Endothelial cell of umbilical vein (primary cell): ENCODE measurements at regions not wholly inside any gene's neighbourhood (a gene's known extent, or its start where the extent isn't known, plus 50 kb on each side); places are given as distances from the start of the nearest gene placed in this dataset.

ENCODE experiments used
- BruUV-seq: library from RNA; stranded (reverse); fragments of 400-500 nt; replicated peaks from 2 replicates; lab custom pipeline; 2021; lab: Mats Ljungman, UMichigan
- CTCF ChIA-PET: fragments of 300-600, 350-600 bp; sonication (Branson Sonifier 250); formaldehyde crosslinking; loops from one replicate; lab custom pipeline; 2021; ENCODE audit warnings: antibody characterized with exemption, inconsistent platforms; lab: Charles Lee
- POLR2A ChIA-PET: fragments of 300-600, 350-600 bp; sonication (Branson Sonifier 250); formaldehyde crosslinking; loops from one replicate; lab custom pipeline; 2021; ENCODE audit warnings: antibody characterized with exemption, inconsistent platforms; lab: Charles Lee
- DNase-seq: peaks from one replicate; pipeline ENCODE4 v3.0.0-alpha.2; 2011; ENCODE audit warnings: low read depth, low spot score
- FAIRE-seq: peaks from 2 replicates; lab custom pipeline; 2011; peaks lifted over from hg19 to GRCh38; lab: Jason Lieb, UNC
- H2AFZ ChIP-seq: 2 replicates; pipeline ENCODE4 v1.6.0; 2012; ENCODE audit warnings: low read depth, low read length, control low read depth, inconsistent platforms
- H3K27ac ChIP-seq: 2 replicates; pipeline ENCODE4 v1.5.1; 2011; ENCODE audit warnings: low read depth, mild to moderate bottlenecking, control low read depth, low read length, moderate library complexity; ENCODE audit not compliant: insufficient read depth
- H3K27me3 ChIP-seq, 2 experiments: 2 replicates each; pipeline versions ENCODE4 v1.6.0 to v1.6.1; 2011; ENCODE audit warnings: low read length in 2 of 2, mixed read lengths in 1 of 2; ENCODE audit not compliant: control insufficient read depth in 2 of 2, insufficient read depth in 2 of 2
- H3K36me3 ChIP-seq, 2 experiments: 2 replicates in 1 of 2; 3 replicates in 1 of 2; pipeline ENCODE4 v1.5.1; 2011; ENCODE audit warnings: low read length in 2 of 2, mild to moderate bottlenecking in 1 of 2, moderate library complexity in 1 of 2; ENCODE audit not compliant: control insufficient read depth in 2 of 2, insufficient read depth in 2 of 2; ENCODE audit errors: extremely low read depth in 1 of 2
- H3K4me1 ChIP-seq: 3 replicates; pipeline ENCODE4 v1.5.1; 2011; ENCODE audit warnings: mild to moderate bottlenecking, low read length; ENCODE audit not compliant: control insufficient read depth, insufficient read depth; ENCODE audit errors: extremely low read depth
- H3K4me2 ChIP-seq: 2 replicates; pipeline ENCODE4 v1.6.1; 2011; ENCODE audit warnings: low read length, control low read depth, mixed read lengths; ENCODE audit not compliant: insufficient read depth
- H3K4me3 ChIP-seq, 3 experiments: fragments of 200-600 bp in 1 of 3; sonication (generic), shearing (Covaris generic) in 1 of 3; replicated peaks in 1 of 3; 2 replicates each; pipeline ENCODE4 v1.5.1; 2011 to 2016; ENCODE audit warnings: control low read depth in 3 of 3, low read length in 3 of 3, mild to moderate bottlenecking in 2 of 3, inconsistent platforms in 1 of 3, low read depth in 1 of 3, moderate library complexity in 1 of 3; ENCODE audit not compliant: insufficient read depth in 1 of 3
- H3K79me2 ChIP-seq: 2 replicates; pipeline ENCODE4 v1.6.0; 2012; ENCODE audit warnings: low read length, inconsistent platforms; ENCODE audit not compliant: control insufficient read depth, insufficient read depth
- H3K9ac ChIP-seq: replicated peaks from 2 replicates; pipeline ENCODE3; 2011; ENCODE audit warnings: low read length, control low read depth; ENCODE audit not compliant: insufficient read depth; ENCODE audit errors: extremely low read depth
- H3K9me1 ChIP-seq: replicated peaks from 3 replicates; pipeline ENCODE4 v1.6.0; 2011; ENCODE audit warnings: mild to moderate bottlenecking, low read length; ENCODE audit not compliant: control insufficient read depth, insufficient read depth; ENCODE audit errors: extremely low read depth
- H3K9me3 ChIP-seq: replicated peaks from 2 replicates; pipeline ENCODE4 v1.5.1; 2012; ENCODE audit warnings: low read length, inconsistent platforms; ENCODE audit not compliant: control insufficient read depth, insufficient read depth
- H4K20me1 ChIP-seq: replicated peaks from 2 replicates; pipeline ENCODE3; 2011; ENCODE audit warnings: mild to moderate bottlenecking, low read length; ENCODE audit not compliant: control insufficient read depth, insufficient read depth; ENCODE audit errors: extremely low read depth
- EZH2 ChIP-seq: IDR thresholded peaks from 2 replicates; pipeline ENCODE4 v1.6.1; 2012; ENCODE audit warnings: borderline replicate concordance, low read depth, mild to moderate bottlenecking, moderate library complexity, low read length, inconsistent platforms; ENCODE audit not compliant: severe bottlenecking
- FOS ChIP-seq: IDR thresholded peaks from 2 replicates; pipeline ENCODE4 v1.6.1; 2011; ENCODE audit warnings: mild to moderate bottlenecking, low read length, moderate library complexity, borderline replicate concordance; ENCODE audit not compliant: insufficient read depth
- GATA2 ChIP-seq: IDR thresholded peaks from 2 replicates; pipeline ENCODE4 v1.7.0; 2011; ENCODE audit warnings: low read depth, mild to moderate bottlenecking, moderate library complexity, mixed read lengths, low read length; ENCODE audit not compliant: insufficient read length, insufficient read depth
- JUN ChIP-seq: IDR thresholded peaks from 2 replicates; pipeline ENCODE4 v1.6.1; 2011; ENCODE audit warnings: borderline replicate concordance, low read depth; ENCODE audit not compliant: insufficient read length, insufficient read depth
- MYC ChIP-seq: IDR thresholded peaks from one replicate; pipeline ENCODE4 v1.6.1; 2011; ENCODE audit warnings: mild to moderate bottlenecking, low read depth, low read length
- POLR2A ChIP-seq: IDR thresholded peaks from 2 replicates; pipeline ENCODE4 v1.6.1; 2012; ENCODE audit warnings: low read depth, mild to moderate bottlenecking, control low read depth, low read length
- POLR2AphosphoS5 ChIP-seq: IDR thresholded peaks from 2 replicates; pipeline ENCODE4 v1.6.1; 2012; ENCODE audit warnings: low read depth, mild to moderate bottlenecking, control low read depth, low read length, moderate library complexity; ENCODE audit not compliant: insufficient read depth
- dilution Hi-C: fragments of 300-500 bp; cut with MboI; formaldehyde crosslinking; loops from one replicate; pipeline ENCODE4 v1.15.0; 2019; ENCODE audit warnings: low sequenced_read_pairs; ENCODE audit not compliant: extremely low pct_ligation_motif_present
- intact Hi-C: fragments of 100-400 bp; cut with micrococcal nuclease; formaldehyde crosslinking; loops from one replicate; pipeline ENCODE4 v1.10.0; 2022
- TF ChIP-seq, protein P1 (sequence below), 2 donors: IDR thresholded peaks; 1 replicate in 1 of 2; 2 replicates in 1 of 2; pipeline ENCODE4 v1.5.1; 2011; ENCODE audit warnings: low read length in 2 of 2, mild to moderate bottlenecking in 2 of 2, moderate library complexity in 2 of 2, control low read depth in 1 of 2, inconsistent platforms in 1 of 2, low read depth in 1 of 2; ENCODE audit not compliant: insufficient read depth in 1 of 2; ENCODE audit errors: extremely low read depth in 1 of 2
- TF ChIP-seq, protein P2 (sequence below): IDR thresholded peaks from 2 replicates; pipeline ENCODE4 v1.6.1; 2011; ENCODE audit not compliant: insufficient read depth, insufficient read length

DNA sequence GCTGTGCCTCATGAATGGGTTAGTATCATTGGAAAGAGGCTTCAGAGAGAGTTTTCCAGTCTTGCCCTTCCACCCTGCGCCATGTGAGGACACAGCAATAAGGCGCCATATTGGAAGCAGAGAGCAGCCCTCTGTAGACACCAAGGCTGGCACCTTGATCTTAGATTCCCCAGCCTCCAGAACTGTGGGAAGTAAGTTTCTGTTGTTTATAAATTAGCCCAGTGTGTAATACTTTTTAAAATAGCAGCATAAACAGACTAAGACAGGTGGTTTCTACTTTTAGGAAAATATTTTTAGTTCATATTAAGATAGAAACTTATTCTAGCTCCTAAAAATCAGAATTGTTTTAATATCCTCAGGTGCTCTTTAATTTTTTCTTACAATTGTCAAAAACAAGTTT lies 117.9 kb downstream of the TM9SF2 start:
- dilution Hi-C loops (no loop called here), intact Hi-C loops (no loop called here)

More for the DNA sequence above, 117.9 kb downstream of the TM9SF2 start:
- H3K36me3 ChIP-seq: no peaks in the 10 kb centered on the region
- no peak overlapping the region for H3K4me2 ChIP-seq
- DNase-seq (no peak), FAIRE-seq (no peak)
- H3K79me2 ChIP-seq: no peaks in the 10 kb centered on the region
- H4K20me1 ChIP-seq: peaks cover 2% of the 10 kb centered on the region
- no peaks in the 10 kb centered on the region for H3K27me3 ChIP-seq
- no TSS peak for BruUV-seq
- POLR2A ChIA-PET: no interaction called here
- H3K9ac ChIP-seq: no peak overlapping the region
- no peak overlapping the region for H3K27ac ChIP-seq
- no peak overlapping the region for H3K4me3 ChIP-seq
- no peak overlapping the region for H2AFZ ChIP-seq
- CTCF ChIA-PET: interaction anchor here (0.9 kb wide), 1 partner anchor 13 kb away, joined by 3 read pairs; the partner anchor contains the start of gene CLYBL
- H3K4me1 ChIP-seq: no peaks in the 10 kb centered on the region
- no peaks in the 10 kb centered on the region for H3K9me1 ChIP-seq
- TF ChIP-seq, protein P1, sequence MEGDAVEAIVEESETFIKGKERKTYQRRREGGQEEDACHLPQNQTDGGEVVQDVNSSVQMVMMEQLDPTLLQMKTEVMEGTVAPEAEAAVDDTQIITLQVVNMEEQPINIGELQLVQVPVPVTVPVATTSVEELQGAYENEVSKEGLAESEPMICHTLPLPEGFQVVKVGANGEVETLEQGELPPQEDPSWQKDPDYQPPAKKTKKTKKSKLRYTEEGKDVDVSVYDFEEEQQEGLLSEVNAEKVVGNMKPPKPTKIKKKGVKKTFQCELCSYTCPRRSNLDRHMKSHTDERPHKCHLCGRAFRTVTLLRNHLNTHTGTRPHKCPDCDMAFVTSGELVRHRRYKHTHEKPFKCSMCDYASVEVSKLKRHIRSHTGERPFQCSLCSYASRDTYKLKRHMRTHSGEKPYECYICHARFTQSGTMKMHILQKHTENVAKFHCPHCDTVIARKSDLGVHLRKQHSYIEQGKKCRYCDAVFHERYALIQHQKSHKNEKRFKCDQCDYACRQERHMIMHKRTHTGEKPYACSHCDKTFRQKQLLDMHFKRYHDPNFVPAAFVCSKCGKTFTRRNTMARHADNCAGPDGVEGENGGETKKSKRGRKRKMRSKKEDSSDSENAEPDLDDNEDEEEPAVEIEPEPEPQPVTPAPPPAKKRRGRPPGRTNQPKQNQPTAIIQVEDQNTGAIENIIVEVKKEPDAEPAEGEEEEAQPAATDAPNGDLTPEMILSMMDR (IDR thresholded peaks at IDR 0.05; ENCODE audit: extremely low read depth in 1 of 2, insufficient read depth in 1 of 2, low read depth in 1 of 2, low read length in 2 of 2): no peak
- TF ChIP-seq POLR2A (no peak), MYC (no peak), EZH2 (no peak), JUN (no peak), GATA2 (no peak), POLR2AphosphoS5 (no peak), FOS (no peak)
- TF ChIP-seq, protein P2, sequence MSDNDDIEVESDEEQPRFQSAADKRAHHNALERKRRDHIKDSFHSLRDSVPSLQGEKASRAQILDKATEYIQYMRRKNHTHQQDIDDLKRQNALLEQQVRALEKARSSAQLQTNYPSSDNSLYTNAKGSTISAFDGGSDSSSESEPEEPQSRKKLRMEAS: no peak
- no peaks in the 10 kb centered on the region for H3K9me3 ChIP-seq
